CD4-positive, alpha-beta T cell treated with Interleukin-15 for 1 hour (primary cell): ENCODE measurements at regions not wholly inside any gene's neighbourhood (a gene's known extent, or its start where the extent isn't known, plus 50 kb on each side); places are given as distances from the start of the nearest gene placed in this dataset.
"Not testable (repeated sequence)": the region's sequence is repeated elsewhere in the genome, so short reads cannot be mapped to it uniquely, and the experiment has no call there.

Experiments used
- DNase-seq: peaks from one replicate; pipeline ENCODE4 v3.0.0-alpha.2; 2020

GRCh38 chr7:88610942-88611341, 148.6 kb upstream of the ZNF804B start:
- no peak for DNase-seq

- no peak for DNase-seq
These were observed 158.8 kb upstream of the ZNF804B start for GRCh38 chr7:88600695-88601094.

GRCh38 chr7:88599528-88599927, 160.0 kb upstream of the ZNF804B start:
- no peak for DNase-seq

GRCh38 chr7:88597941-88598425, 161.5 kb upstream of the ZNF804B start:
- DNase-seq = no peak

GRCh38 chr7:88590963-88591362, 168.5 kb upstream of the ZNF804B start:
- DNase-seq = no peak

- no peak for DNase-seq
These were observed 169.6 kb upstream of the ZNF804B start for GRCh38 chr7:88589927-88590326.

GRCh38 chr7:88586890-88587289, 172.6 kb upstream of the ZNF804B start:
- no peak for DNase-seq

GRCh38 chr7:88586219-88586618, 173.3 kb upstream of the ZNF804B start:
- DNase-seq = no peak

GRCh38 chr7:88576720-88577119, 182.8 kb upstream of the ZNF804B start:
- no peak for DNase-seq

GRCh38 chr7:88566162-88566729, 193.3 kb upstream of the ZNF804B start:
- no peak for DNase-seq

GRCh38 chr7:88565401-88565800, 194.1 kb upstream of the ZNF804B start:
- DNase-seq = no peak

- DNase-seq = not testable (repeated sequence)
These were observed 203.1 kb upstream of the ZNF804B start for GRCh38 chr7:88556441-88556840.

GRCh38 chr7:88554847-88555246, 204.7 kb upstream of the ZNF804B start:
- DNase-seq = not testable (repeated sequence)

GRCh38 chr7:88548399-88548798, 211.1 kb upstream of the ZNF804B start:
- no peak for DNase-seq

- DNase-seq = no peak
These were observed 212.7 kb upstream of the ZNF804B start for GRCh38 chr7:88546808-88547207.

GRCh38 chr7:88545663-88546062, 213.8 kb upstream of the ZNF804B start:
- DNase-seq = no peak

GRCh38 chr7:88540012-88540411, 219.5 kb upstream of the ZNF804B start:
- no peak for DNase-seq

GRCh38 chr7:88539518-88539917, 220.0 kb upstream of the ZNF804B start:
- DNase-seq = no peak

- no peak for DNase-seq
These were observed 217.0 kb upstream of the STEAP4 start for GRCh38 chr7:88523645-88524044.

- DNase-seq = no peak
These were observed 216.1 kb upstream of the STEAP4 start for GRCh38 chr7:88522771-88523293.

GRCh38 chr7:88516429-88516828, 209.7 kb upstream of the STEAP4 start:
- DNase-seq = no peak

- no peak for DNase-seq
These were observed 208.6 kb upstream of the STEAP4 start for GRCh38 chr7:88515301-88515700.

- no peak for DNase-seq
These were observed 202.6 kb upstream of the STEAP4 start for GRCh38 chr7:88509341-88509740.

GRCh38 chr7:88500131-88500530, 193.4 kb upstream of the STEAP4 start:
- no peak for DNase-seq
